SK-N-SH (cell line): ENCODE measurements at regions not wholly inside any gene's neighbourhood (a gene's known extent, or its start where the extent isn't known, plus 50 kb on each side); places are given as distances from the start of the nearest gene placed in this dataset.

Experiments
- CTCF ChIA-PET: fragments of 300-600, 350-600 bp; formaldehyde crosslinking; extraction: SDS; loops from one replicate; lab custom pipeline; 2021; lab: Yijun Ruan, JAX
- POLR2A ChIA-PET: fragments of 350-600 bp; sonication (Branson Sonifier 250); formaldehyde crosslinking; extraction: SDS; loops from one replicate; lab custom pipeline; 2020; ENCODE audit warnings: antibody characterized with exemption, inconsistent platforms; lab: Yijun Ruan, JAX
- DNase-seq: peaks from one replicate; pipeline ENCODE4 v3.0.0; 2012
- H2AFZ ChIP-seq: fragments of 200-600 bp; sonication (generic); 2 replicates; pipeline ENCODE4 v1.8.1; 2016; ENCODE audit warnings: antibody characterized with exemption, mild to moderate bottlenecking, low read depth
- H3F3A ChIP-seq: fragments of 200-600 bp; sonication (generic); replicated peaks from 2 replicates; pipeline ENCODE3; 2016; ENCODE audit warnings: antibody characterized with exemption, mild to moderate bottlenecking; ENCODE audit not compliant: insufficient read depth
- H3K27ac ChIP-seq, 2 experiments: fragments of 200-500 bp in 1 of 2; fragments of 200-600 bp in 1 of 2; sonication (Bioruptor generic) in 1 of 2; sonication (generic), shearing (Covaris generic) in 1 of 2; 2 replicates each; pipeline versions ENCODE4 v1.5.1 to v1.6.1; 2014 to 2016; ENCODE audit warnings: low read depth in 2 of 2, inconsistent platforms in 1 of 2, low read length in 1 of 2, mild to moderate bottlenecking in 1 of 2, mixed read lengths in 1 of 2
- H3K27me3 ChIP-seq: fragments of 200-600 bp; sonication (generic), shearing (Covaris generic); 2 replicates; pipeline ENCODE4 v1.6.1; 2016; ENCODE audit warnings: mixed run types; ENCODE audit not compliant: insufficient read depth
- H3K36me3 ChIP-seq, 2 experiments: fragments of 200-500 bp in 1 of 2; fragments of 200-600 bp in 1 of 2; sonication (Bioruptor generic) in 1 of 2; sonication (generic) in 1 of 2; replicated peaks in 1 of 2; 2 replicates each; pipeline versions ENCODE3 to v1.5.1; 2014 to 2016; ENCODE audit warnings: low read length in 1 of 2, mild to moderate bottlenecking in 1 of 2; ENCODE audit not compliant: insufficient read depth in 2 of 2, control insufficient read depth in 1 of 2
- H3K4me1 ChIP-seq, 2 experiments: fragments of 200-500 bp in 1 of 2; fragments of 200-600 bp in 1 of 2; sonication (Bioruptor generic) in 1 of 2; sonication (generic), shearing (Covaris generic) in 1 of 2; 2 replicates each; pipeline versions ENCODE4 v1.5.1 to v1.6.1; 2014 to 2016; ENCODE audit warnings: low read depth in 1 of 2, low read length in 1 of 2, mixed run types in 1 of 2; ENCODE audit not compliant: insufficient read depth in 2 of 2, control insufficient read depth in 1 of 2
- H3K4me2 ChIP-seq: fragments of 200-600 bp; sonication (generic), shearing (Covaris generic); 2 replicates; pipeline ENCODE4 v1.6.1; 2017; ENCODE audit warnings: mixed run types
- H3K4me3 ChIP-seq, 2 experiments: fragments of 200-500 bp in 1 of 2; fragments of 200-600 bp in 1 of 2; sonication (Bioruptor generic) in 1 of 2; sonication (generic), shearing (Covaris generic) in 1 of 2; 2 replicates each; pipeline versions ENCODE4 v1.5.1 to v1.8.1; 2014 to 2016; ENCODE audit warnings: low read depth in 2 of 2, inconsistent platforms in 1 of 2, low read length in 1 of 2, mild to moderate bottlenecking in 1 of 2, mixed read lengths in 1 of 2, moderate library complexity in 1 of 2
- H3K79me2 ChIP-seq: fragments of 200-600 bp; sonication (generic); 2 replicates; pipeline ENCODE4 v1.8.1; 2017; ENCODE audit warnings: mild to moderate bottlenecking; ENCODE audit not compliant: insufficient read depth
- H3K9ac ChIP-seq: fragments of 200-600 bp; sonication (generic); 2 replicates; pipeline ENCODE4 v1.6.1; 2017; ENCODE audit warnings: mixed run types
- H3K9me2 ChIP-seq: fragments of 200-600 bp; sonication (generic); 2 replicates; pipeline ENCODE4 v1.6.1; 2017; ENCODE audit warnings: mixed run types
- H3K9me3 ChIP-seq: fragments of 200-600 bp; sonication (generic); 2 replicates; pipeline ENCODE4 v1.6.1; 2017; ENCODE audit warnings: mixed run types, mild to moderate bottlenecking, moderate library complexity
- H4K20me1 ChIP-seq: fragments of 200-600 bp; sonication (generic); 2 replicates; pipeline ENCODE4 v1.6.1; 2017; ENCODE audit warnings: mild to moderate bottlenecking, mixed run types; ENCODE audit not compliant: insufficient read depth
- EP300 ChIP-seq, 2 experiments: IDR thresholded peaks; 2 replicates each; pipeline versions ENCODE4 v1.4.0 to v1.6.1; 2012; ENCODE audit warnings: borderline replicate concordance in 1 of 2, low read depth in 1 of 2, low read length in 1 of 2
- EZH2phosphoT487 ChIP-seq: fragments of 200-600 bp; sonication (generic); IDR thresholded peaks from 2 replicates; pipeline ENCODE4 v1.6.1; 2017; ENCODE audit warnings: low read depth, mixed run types, mild to moderate bottlenecking, antibody characterized with exemption, moderate library complexity, borderline replicate concordance
- GABPA ChIP-seq: IDR thresholded peaks from 2 replicates; pipeline ENCODE4 v1.4.0; 2012; ENCODE audit warnings: low read depth, mild to moderate bottlenecking
- MEF2A ChIP-seq: IDR thresholded peaks from 2 replicates; pipeline ENCODE4 v1.4.0; 2012; ENCODE audit warnings: low read depth, borderline replicate concordance
- MXI1 ChIP-seq: IDR thresholded peaks from 2 replicates; pipeline ENCODE4 v1.6.1; 2012; ENCODE audit warnings: mild to moderate bottlenecking, low read depth, low read length, improper control_type of control experiment
- TCF12 ChIP-seq: IDR thresholded peaks from 2 replicates; pipeline ENCODE4 v1.4.0; 2012
- TEAD4 ChIP-seq: IDR thresholded peaks from 2 replicates; pipeline ENCODE4 v1.4.0; 2012; ENCODE audit warnings: mild to moderate bottlenecking, borderline replicate concordance; ENCODE audit not compliant: insufficient read depth
- WGBS: methylation state at CpG from one replicate; pipeline ENCODE4 v1.1.6; 2017; ENCODE audit warnings: low lambda C conversion rate; 5-methylcytosine and 5-hydroxymethylcytosine counted together
- TF ChIP-seq, protein P1 (sequence below): IDR thresholded peaks from 2 replicates; pipeline ENCODE4 v1.4.0; 2012; ENCODE audit warnings: low read depth, borderline replicate concordance
- TF ChIP-seq, protein P2 (sequence below): IDR thresholded peaks from 2 replicates; pipeline ENCODE4 v1.4.0; 2012; ENCODE audit warnings: low read depth
- TF ChIP-seq, protein P3 (sequence below): fragments of 150-350 bp; IDR thresholded peaks from 2 replicates; pipeline ENCODE4 v1.6.1; 2017; ENCODE audit warnings: antibody characterized with exemption, low read length, low read depth, borderline replicate concordance
- TF ChIP-seq, protein P4 (sequence below): fragments of 150-350 bp; IDR thresholded peaks from 2 replicates; pipeline ENCODE4 v1.6.1; 2016; ENCODE audit warnings: mild to moderate bottlenecking, low read depth, low read length
- TF ChIP-seq, protein P5 (sequence below): IDR thresholded peaks from 2 replicates; pipeline ENCODE4 v1.4.0; 2012; ENCODE audit warnings: low read depth, borderline replicate concordance
- TF ChIP-seq, protein P6 (sequence below): IDR thresholded peaks from 2 replicates; pipeline ENCODE4; 2012
- TF ChIP-seq, protein P7 (sequence below): fragments of 200-600 bp; sonication (generic); IDR thresholded peaks from 2 replicates; pipeline ENCODE4 v1.6.1; 2017; ENCODE audit warnings: antibody characterized with exemption, mild to moderate bottlenecking, moderate library complexity

DNA sequence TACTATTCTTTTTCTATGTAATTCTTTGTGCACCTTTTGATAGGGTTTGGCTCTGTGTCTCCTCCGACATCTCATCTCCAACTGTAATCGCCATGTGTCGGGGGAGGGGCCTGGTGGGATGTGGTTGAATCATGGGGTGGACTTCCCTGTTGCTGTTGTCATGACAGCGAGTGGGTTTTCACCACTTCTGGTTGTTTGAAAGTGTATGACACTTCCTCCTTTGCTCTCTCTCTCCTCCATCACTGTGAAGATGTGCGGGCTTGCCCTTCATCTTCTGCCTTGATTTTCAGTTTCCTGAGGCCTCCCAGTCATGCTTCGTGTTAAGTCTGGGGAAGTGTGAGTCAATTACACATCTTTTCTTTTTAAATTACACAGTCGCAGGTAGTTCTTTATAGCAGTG is 225.8 kb upstream of the DPPA4 start:
- H3K9ac ChIP-seq = no peak overlapping the region

DNA sequence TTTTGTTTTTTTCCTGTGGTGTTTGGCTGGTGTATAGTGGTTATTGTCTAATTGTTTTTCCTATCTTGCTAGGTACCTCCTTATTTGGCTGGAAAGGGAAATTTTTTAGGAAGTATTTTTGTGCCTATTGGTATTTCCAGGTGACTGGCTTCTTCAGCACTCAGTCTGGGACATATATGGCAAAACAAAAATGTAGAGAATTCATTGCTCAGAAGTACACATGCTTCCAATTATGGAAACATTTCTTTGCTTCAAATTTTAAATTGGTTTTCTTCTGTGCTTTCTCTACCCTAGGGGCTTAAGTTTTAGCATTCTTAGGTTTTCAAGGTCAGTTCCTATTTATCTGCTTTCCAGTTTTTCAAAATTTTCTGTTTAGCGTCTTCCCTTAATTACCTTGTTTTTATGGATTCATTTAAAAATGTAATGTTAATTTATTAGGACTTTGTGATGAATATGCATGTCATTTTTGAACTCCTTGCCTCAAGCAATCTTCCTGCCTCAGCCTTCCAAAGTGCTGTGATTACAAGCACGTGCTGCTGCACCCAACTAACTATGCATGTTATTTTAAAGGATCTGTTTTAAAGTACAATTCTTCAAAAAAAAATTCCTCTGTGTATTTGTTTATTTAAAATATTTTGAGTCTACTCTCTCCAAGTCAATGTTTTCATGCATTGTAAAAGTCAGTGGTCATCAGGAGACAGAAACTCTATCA is 231.9 kb upstream of the DPPA4 start:
- Histone ChIP-seq H3K27me3 (no peaks in the 10 kb centered on the region), H3K4me2 (no peak overlapping the region), H3K9me3 (no peaks in the 10 kb centered on the region), H3F3A (no peaks in the 10 kb centered on the region), H3K4me3 (no peak overlapping the region), H2AFZ (peak overlapping the region; percentile 30; the same call in 1 of the 2 replicates), H3K4me1 (peaks cover 0 to 3% of the 10 kb centered on the region in 2 experiments; a peak in 2 of 4 replicates), H3K36me3 (no peaks in the 10 kb centered on the region), H4K20me1 (no peaks in the 10 kb centered on the region), H3K79me2 (no peaks in the 10 kb centered on the region), H3K9me2 (no peaks in the 10 kb centered on the region), H3K27ac (peak overlapping the region in 1 of 2 experiments; percentile 69; a peak in 1 of 4 replicates), H3K9ac (no peak overlapping the region)
- DNase-seq = no peak
- WGBS = 30% methylated on average over 2 of the region's 2 CpGs
- CTCF ChIA-PET = no interaction called here
- POLR2A ChIA-PET = no interaction called here
- TF ChIP-seq, protein P1, sequence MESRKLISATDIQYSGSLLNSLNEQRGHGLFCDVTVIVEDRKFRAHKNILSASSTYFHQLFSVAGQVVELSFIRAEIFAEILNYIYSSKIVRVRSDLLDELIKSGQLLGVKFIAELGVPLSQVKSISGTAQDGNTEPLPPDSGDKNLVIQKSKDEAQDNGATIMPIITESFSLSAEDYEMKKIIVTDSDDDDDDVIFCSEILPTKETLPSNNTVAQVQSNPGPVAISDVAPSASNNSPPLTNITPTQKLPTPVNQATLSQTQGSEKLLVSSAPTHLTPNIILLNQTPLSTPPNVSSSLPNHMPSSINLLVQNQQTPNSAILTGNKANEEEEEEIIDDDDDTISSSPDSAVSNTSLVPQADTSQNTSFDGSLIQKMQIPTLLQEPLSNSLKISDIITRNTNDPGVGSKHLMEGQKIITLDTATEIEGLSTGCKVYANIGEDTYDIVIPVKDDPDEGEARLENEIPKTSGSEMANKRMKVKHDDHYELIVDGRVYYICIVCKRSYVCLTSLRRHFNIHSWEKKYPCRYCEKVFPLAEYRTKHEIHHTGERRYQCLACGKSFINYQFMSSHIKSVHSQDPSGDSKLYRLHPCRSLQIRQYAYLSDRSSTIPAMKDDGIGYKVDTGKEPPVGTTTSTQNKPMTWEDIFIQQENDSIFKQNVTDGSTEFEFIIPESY = no peak
- TF ChIP-seq, protein P2, sequence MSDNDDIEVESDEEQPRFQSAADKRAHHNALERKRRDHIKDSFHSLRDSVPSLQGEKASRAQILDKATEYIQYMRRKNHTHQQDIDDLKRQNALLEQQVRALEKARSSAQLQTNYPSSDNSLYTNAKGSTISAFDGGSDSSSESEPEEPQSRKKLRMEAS = 0 out of 2 replicates have a peak, but pooled peaks have one; percentile 33
- TF ChIP-seq TEAD4 (no peak), GABPA (no peak), TCF12 (peak; percentile 76), EP300 (IDR thresholded peaks at IDR 0.05; ENCODE audit: borderline replicate concordance in 1 of 2, low read depth in 1 of 2, low read length in 1 of 2) (peak in 1 of 2 experiments; percentile 28; a peak in 2 of 4 replicates), MEF2A (no peak)
- TF ChIP-seq, protein P3, sequence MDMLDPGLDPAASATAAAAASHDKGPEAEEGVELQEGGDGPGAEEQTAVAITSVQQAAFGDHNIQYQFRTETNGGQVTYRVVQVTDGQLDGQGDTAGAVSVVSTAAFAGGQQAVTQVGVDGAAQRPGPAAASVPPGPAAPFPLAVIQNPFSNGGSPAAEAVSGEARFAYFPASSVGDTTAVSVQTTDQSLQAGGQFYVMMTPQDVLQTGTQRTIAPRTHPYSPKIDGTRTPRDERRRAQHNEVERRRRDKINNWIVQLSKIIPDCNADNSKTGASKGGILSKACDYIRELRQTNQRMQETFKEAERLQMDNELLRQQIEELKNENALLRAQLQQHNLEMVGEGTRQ = no peak
- TF ChIP-seq, protein P4, sequence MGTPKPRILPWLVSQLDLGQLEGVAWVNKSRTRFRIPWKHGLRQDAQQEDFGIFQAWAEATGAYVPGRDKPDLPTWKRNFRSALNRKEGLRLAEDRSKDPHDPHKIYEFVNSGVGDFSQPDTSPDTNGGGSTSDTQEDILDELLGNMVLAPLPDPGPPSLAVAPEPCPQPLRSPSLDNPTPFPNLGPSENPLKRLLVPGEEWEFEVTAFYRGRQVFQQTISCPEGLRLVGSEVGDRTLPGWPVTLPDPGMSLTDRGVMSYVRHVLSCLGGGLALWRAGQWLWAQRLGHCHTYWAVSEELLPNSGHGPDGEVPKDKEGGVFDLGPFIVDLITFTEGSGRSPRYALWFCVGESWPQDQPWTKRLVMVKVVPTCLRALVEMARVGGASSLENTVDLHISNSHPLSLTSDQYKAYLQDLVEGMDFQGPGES = no peak
- TF ChIP-seq, protein P5, sequence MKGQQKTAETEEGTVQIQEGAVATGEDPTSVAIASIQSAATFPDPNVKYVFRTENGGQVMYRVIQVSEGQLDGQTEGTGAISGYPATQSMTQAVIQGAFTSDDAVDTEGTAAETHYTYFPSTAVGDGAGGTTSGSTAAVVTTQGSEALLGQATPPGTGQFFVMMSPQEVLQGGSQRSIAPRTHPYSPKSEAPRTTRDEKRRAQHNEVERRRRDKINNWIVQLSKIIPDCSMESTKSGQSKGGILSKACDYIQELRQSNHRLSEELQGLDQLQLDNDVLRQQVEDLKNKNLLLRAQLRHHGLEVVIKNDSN = no peak

More for the DNA sequence above, 225.8 kb upstream of the DPPA4 start:
- H3K4me1 ChIP-seq = no peaks in the 10 kb centered on the region
- ChIA-PET CTCF (no interaction called here), POLR2A (no interaction called here)
- H3K79me2 ChIP-seq = no peaks in the 10 kb centered on the region
- DNase-seq = no peak
- H3K36me3 ChIP-seq = no peaks in the 10 kb centered on the region
- WGBS = 85% methylated on average over 7 of the region's 7 CpGs
- no peaks in the 10 kb centered on the region for H3F3A ChIP-seq
- H3K4me3 ChIP-seq = no peak overlapping the region
- TF ChIP-seq, protein P5 = no peak
- TF ChIP-seq, protein P6, sequence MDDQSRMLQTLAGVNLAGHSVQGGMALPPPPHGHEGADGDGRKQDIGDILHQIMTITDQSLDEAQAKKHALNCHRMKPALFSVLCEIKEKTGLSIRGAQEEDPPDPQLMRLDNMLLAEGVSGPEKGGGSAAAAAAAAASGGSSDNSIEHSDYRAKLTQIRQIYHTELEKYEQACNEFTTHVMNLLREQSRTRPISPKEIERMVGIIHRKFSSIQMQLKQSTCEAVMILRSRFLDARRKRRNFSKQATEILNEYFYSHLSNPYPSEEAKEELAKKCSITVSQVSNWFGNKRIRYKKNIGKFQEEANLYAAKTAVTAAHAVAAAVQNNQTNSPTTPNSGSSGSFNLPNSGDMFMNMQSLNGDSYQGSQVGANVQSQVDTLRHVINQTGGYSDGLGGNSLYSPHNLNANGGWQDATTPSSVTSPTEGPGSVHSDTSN = no peak
- no peak for TF ChIP-seq EZH2phosphoT487
- TF ChIP-seq MXI1 = no peak
- TF ChIP-seq, protein P7, sequence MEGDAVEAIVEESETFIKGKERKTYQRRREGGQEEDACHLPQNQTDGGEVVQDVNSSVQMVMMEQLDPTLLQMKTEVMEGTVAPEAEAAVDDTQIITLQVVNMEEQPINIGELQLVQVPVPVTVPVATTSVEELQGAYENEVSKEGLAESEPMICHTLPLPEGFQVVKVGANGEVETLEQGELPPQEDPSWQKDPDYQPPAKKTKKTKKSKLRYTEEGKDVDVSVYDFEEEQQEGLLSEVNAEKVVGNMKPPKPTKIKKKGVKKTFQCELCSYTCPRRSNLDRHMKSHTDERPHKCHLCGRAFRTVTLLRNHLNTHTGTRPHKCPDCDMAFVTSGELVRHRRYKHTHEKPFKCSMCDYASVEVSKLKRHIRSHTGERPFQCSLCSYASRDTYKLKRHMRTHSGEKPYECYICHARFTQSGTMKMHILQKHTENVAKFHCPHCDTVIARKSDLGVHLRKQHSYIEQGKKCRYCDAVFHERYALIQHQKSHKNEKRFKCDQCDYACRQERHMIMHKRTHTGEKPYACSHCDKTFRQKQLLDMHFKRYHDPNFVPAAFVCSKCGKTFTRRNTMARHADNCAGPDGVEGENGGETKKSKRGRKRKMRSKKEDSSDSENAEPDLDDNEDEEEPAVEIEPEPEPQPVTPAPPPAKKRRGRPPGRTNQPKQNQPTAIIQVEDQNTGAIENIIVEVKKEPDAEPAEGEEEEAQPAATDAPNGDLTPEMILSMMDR = no peak
- H3K9me2 ChIP-seq = no peaks in the 10 kb centered on the region
- H3K9me3 ChIP-seq = 0 out of 2 replicates have a peak, but pooled peaks cover 5% of the 10 kb centered on the region
- H4K20me1 ChIP-seq = no peaks in the 10 kb centered on the region
- no peaks in the 10 kb centered on the region for H3K27me3 ChIP-seq
- no peak overlapping the region for H3K27ac ChIP-seq
- no peak overlapping the region for H2AFZ ChIP-seq
- no peak overlapping the region for H3K4me2 ChIP-seq
